ENCODE measurements at regions not wholly inside any gene's neighbourhood (a gene's known extent, or its start where the extent isn't known, plus 50 kb on each side); places are given as distances from the start of the nearest gene placed in this dataset.
"Not testable (repeated sequence)": the region's sequence is repeated elsewhere in the genome, so short reads cannot be mapped to it uniquely, and the experiment has no call there.

- DNase-seq (ENCODE audit: low spot score in 2 of 2); H3K27me3 ChIP-seq (ENCODE audit: low read depth); H3K36me3 ChIP-seq (replicated peaks); H3K9me3 ChIP-seq; in situ Hi-C loops (cut with MboI; ENCODE audit: low sequenced_read_pairs); H3K4me3 ChIP-seq; H3K4me1 ChIP-seq: not testable (repeated sequence)
Observed at GRCh38 chr14:105744213-105744787, 217.9 kb downstream of the TMEM121 start.

- H3K27me3 ChIP-seq (ENCODE audit: low read depth), result no peaks in the 10 kb centered on the region
- DNase-seq (ENCODE audit: low spot score in 2 of 2), result no peak
- no peaks in the 10 kb centered on the region for H3K36me3 ChIP-seq (replicated peaks)
- H3K4me1 ChIP-seq, result no peaks in the 10 kb centered on the region
- in situ Hi-C loops (cut with MboI; ENCODE audit: low sequenced_read_pairs), result no loop called here
- H3K9me3 ChIP-seq, result no peaks in the 10 kb centered on the region
- H3K4me3 ChIP-seq, result no peak overlapping the region
Observed at GRCh38 chr14:105745433-105746123, 219.2 kb downstream of the TMEM121 start.

- Histone ChIP-seq H3K4me1 (no peaks in the 10 kb centered on the region), H3K9me3 (no peaks in the 10 kb centered on the region), H3K4me3 (no peak overlapping the region), H3K27me3 (ENCODE audit: low read depth) (no peaks in the 10 kb centered on the region), H3K36me3 (replicated peaks) (no peaks in the 10 kb centered on the region)
- in situ Hi-C loops (cut with MboI; ENCODE audit: low sequenced_read_pairs), result no loop called here
- no peak for DNase-seq (ENCODE audit: low spot score in 2 of 2)
Observed at GRCh38 chr14:105746124-105746514, 219.7 kb downstream of the TMEM121 start.

- H3K27me3 ChIP-seq (ENCODE audit: low read depth); H3K4me1 ChIP-seq; H3K36me3 ChIP-seq (replicated peaks); DNase-seq (ENCODE audit: low spot score in 2 of 2); H3K4me3 ChIP-seq; in situ Hi-C loops (cut with MboI; ENCODE audit: low sequenced_read_pairs); H3K9me3 ChIP-seq: not testable (repeated sequence)
Observed at GRCh38 chr14:105746800-105747502, 220.6 kb downstream of the TMEM121 start.

GRCh38 chr14:105747503-105748203 is 221.3 kb downstream of the TMEM121 start:
- H3K4me3 ChIP-seq; H3K4me1 ChIP-seq; DNase-seq (ENCODE audit: low spot score in 2 of 2); in situ Hi-C loops (cut with MboI; ENCODE audit: low sequenced_read_pairs); H3K27me3 ChIP-seq (ENCODE audit: low read depth); H3K36me3 ChIP-seq (replicated peaks); H3K9me3 ChIP-seq: not testable (repeated sequence)

GRCh38 chr14:105748204-105748578 is 221.8 kb downstream of the TMEM121 start:
- no peak for DNase-seq (ENCODE audit: low spot score in 2 of 2)

GRCh38 chr14:105748710-105749109 is 222.3 kb downstream of the TMEM121 start:
- H3K36me3 ChIP-seq (replicated peaks); H3K27me3 ChIP-seq (ENCODE audit: low read depth); H3K4me1 ChIP-seq; H3K9me3 ChIP-seq; H3K4me3 ChIP-seq; DNase-seq (ENCODE audit: low spot score in 2 of 2); in situ Hi-C loops (cut with MboI; ENCODE audit: low sequenced_read_pairs): not testable (repeated sequence)

More at GRCh38 chr14:105748204-105748578, 221.8 kb downstream of the TMEM121 start:
- no peaks in the 10 kb centered on the region for H3K9me3 ChIP-seq
- in situ Hi-C loops (cut with MboI; ENCODE audit: low sequenced_read_pairs), result no loop called here
- H3K4me1 ChIP-seq, result no peaks in the 10 kb centered on the region
- no peaks in the 10 kb centered on the region for H3K36me3 ChIP-seq (replicated peaks)
- no peaks in the 10 kb centered on the region for H3K27me3 ChIP-seq (ENCODE audit: low read depth)
- H3K4me3 ChIP-seq, result no peak overlapping the region

- H3K36me3 ChIP-seq (replicated peaks); H3K9me3 ChIP-seq; in situ Hi-C loops (cut with MboI; ENCODE audit: low sequenced_read_pairs); DNase-seq (ENCODE audit: low spot score in 2 of 2); H3K27me3 ChIP-seq (ENCODE audit: low read depth); H3K4me1 ChIP-seq; H3K4me3 ChIP-seq: not testable (repeated sequence)
Observed at GRCh38 chr14:105749870-105750541, 223.6 kb downstream of the TMEM121 start.

- H3K4me3 ChIP-seq; H3K27me3 ChIP-seq (ENCODE audit: low read depth); DNase-seq (ENCODE audit: low spot score in 2 of 2); H3K9me3 ChIP-seq; H3K4me1 ChIP-seq; in situ Hi-C loops (cut with MboI; ENCODE audit: low sequenced_read_pairs); H3K36me3 ChIP-seq (replicated peaks): not testable (repeated sequence)
Observed at GRCh38 chr14:105751291-105751751, 224.9 kb downstream of the TMEM121 start.

- H3K27me3 ChIP-seq (ENCODE audit: low read depth); DNase-seq (ENCODE audit: low spot score in 2 of 2); H3K9me3 ChIP-seq; H3K4me3 ChIP-seq; H3K4me1 ChIP-seq; H3K36me3 ChIP-seq (replicated peaks); in situ Hi-C loops (cut with MboI; ENCODE audit: low sequenced_read_pairs): not testable (repeated sequence)
Observed at GRCh38 chr14:105752420-105752819, 226.0 kb downstream of the TMEM121 start.

- no peaks in the 10 kb centered on the region for H3K9me3 ChIP-seq
- in situ Hi-C loops (cut with MboI; ENCODE audit: low sequenced_read_pairs), result loop anchor here (10.0 kb wide), 1 partner anchor 146 kb away; no protein-coding TSS in a partner anchor
- no peaks in the 10 kb centered on the region for H3K27me3 ChIP-seq (ENCODE audit: low read depth)
- no peak for DNase-seq (ENCODE audit: low spot score in 2 of 2)
- H3K4me3 ChIP-seq, result no peak overlapping the region
- no peaks in the 10 kb centered on the region for H3K36me3 ChIP-seq (replicated peaks)
- no peaks in the 10 kb centered on the region for H3K4me1 ChIP-seq
Observed at GRCh38 chr14:105760691-105761344, 234.4 kb downstream of the TMEM121 start.

GRCh38 chr14:105761345-105761740 is 235.0 kb downstream of the TMEM121 start:
- not testable (repeated sequence) for H3K36me3 ChIP-seq (replicated peaks); H3K4me3 ChIP-seq; H3K9me3 ChIP-seq; DNase-seq (ENCODE audit: low spot score in 2 of 2); H3K27me3 ChIP-seq (ENCODE audit: low read depth); H3K4me1 ChIP-seq
- in situ Hi-C loops (cut with MboI; ENCODE audit: low sequenced_read_pairs), result loop anchor here (10.0 kb wide), 1 partner anchor 147 kb away; no protein-coding TSS in a partner anchor

GRCh38 chr14:105761842-105762241 is 235.5 kb downstream of the TMEM121 start:
- in situ Hi-C loops (cut with MboI; ENCODE audit: low sequenced_read_pairs), result loop anchor here (10.0 kb wide), 1 partner anchor 147 kb away; no protein-coding TSS in a partner anchor
- Histone ChIP-seq H3K36me3 (replicated peaks) (no peaks in the 10 kb centered on the region), H3K27me3 (ENCODE audit: low read depth) (no peaks in the 10 kb centered on the region), H3K9me3 (no peaks in the 10 kb centered on the region), H3K4me1 (no peaks in the 10 kb centered on the region), H3K4me3 (no peak overlapping the region)
- no peak for DNase-seq (ENCODE audit: low spot score in 2 of 2)

Measured in HAP-1 (cell line).